Mesendoderm (in vitro differentiated cells): ENCODE measurements at regions not wholly inside any gene's neighbourhood (a gene's known extent, or its start where the extent isn't known, plus 50 kb on each side); places are given as distances from the start of the nearest gene placed in this dataset.

Source experiments
- DNase-seq: peaks from one replicate; pipeline ENCODE4 v3.0.0; 2013
- H2AK5ac ChIP-seq: 2 replicates; pipeline ENCODE4 v1.6.1; 2013; ENCODE audit warnings: low read length, inconsistent platforms
- H2BK120ac ChIP-seq: 2 replicates; pipeline ENCODE4 v1.6.1; 2013; ENCODE audit warnings: low read depth, mild to moderate bottlenecking, low read length, moderate library complexity, mixed read lengths
- H2BK15ac ChIP-seq: replicated peaks from 2 replicates; pipeline ENCODE4 v1.6.1; 2013; ENCODE audit warnings: low read depth, mild to moderate bottlenecking, moderate library complexity
- H2BK5ac ChIP-seq: 2 replicates; pipeline ENCODE4 v1.6.1; 2013; ENCODE audit warnings: low read length, inconsistent platforms
- H3K18ac ChIP-seq: 2 replicates; pipeline ENCODE4 v1.6.1; 2013; ENCODE audit warnings: mild to moderate bottlenecking, low read length, mixed read lengths
- H3K23ac ChIP-seq: one replicate; pipeline ENCODE4 v1.6.1; 2013; ENCODE audit warnings: low read length
- H3K27ac ChIP-seq: 2 replicates; pipeline ENCODE4 v1.5.1; 2013; ENCODE audit warnings: low read depth, mild to moderate bottlenecking, inconsistent platforms, low read length, moderate library complexity
- H3K27me3 ChIP-seq: 2 replicates; pipeline ENCODE4 v1.6.1; 2013; ENCODE audit warnings: low read length, control low read depth, mild to moderate bottlenecking, inconsistent platforms; ENCODE audit not compliant: insufficient read depth, poor library complexity
- H3K36me3 ChIP-seq: 2 replicates; pipeline ENCODE4 v1.6.1; 2013; ENCODE audit warnings: low read length, inconsistent platforms; ENCODE audit not compliant: control insufficient read depth, insufficient read depth
- H3K4ac ChIP-seq: one replicate; pipeline ENCODE4 v1.6.1; 2013; ENCODE audit warnings: low read depth, mild to moderate bottlenecking, low read length, moderate library complexity
- H3K4me1 ChIP-seq: 2 replicates; pipeline ENCODE4 v1.6.1; 2013; ENCODE audit warnings: low read depth, low read length, inconsistent platforms; ENCODE audit not compliant: control insufficient read depth
- H3K4me2 ChIP-seq: 2 replicates; pipeline ENCODE4 v1.6.1; 2013; ENCODE audit warnings: low read length
- H3K4me3 ChIP-seq: 2 replicates; pipeline ENCODE4 v1.5.1; 2013; ENCODE audit warnings: mild to moderate bottlenecking, low read length
- H3K56ac ChIP-seq: one replicate; pipeline ENCODE4 v1.6.1; 2013; ENCODE audit warnings: low read length
- H3K79me1 ChIP-seq: 2 replicates; pipeline ENCODE4 v1.6.1; 2013; ENCODE audit warnings: low read length, inconsistent platforms
- H3K79me2 ChIP-seq: 2 replicates; pipeline ENCODE4 v1.6.1; 2013; ENCODE audit warnings: mild to moderate bottlenecking, low read length; ENCODE audit not compliant: control insufficient read depth, insufficient read depth
- H3K9ac ChIP-seq: 2 replicates; pipeline ENCODE4 v1.6.1; 2013; ENCODE audit warnings: low read length, inconsistent platforms
- H4K5ac ChIP-seq: one replicate; pipeline ENCODE4 v1.6.1; 2013; ENCODE audit warnings: low read length
- H4K8ac ChIP-seq: one replicate; pipeline ENCODE4 v1.6.1; 2013; ENCODE audit warnings: low read depth, mild to moderate bottlenecking, control low read depth, low read length, moderate library complexity
- WGBS: extraction: QIAGEN DNeasy Blood & Tissue Kit; methylation state at CpG from one replicate; pipeline ENCODE4 v1.1.7; 2013; ENCODE audit warnings: low lambda C conversion rate, missing lambda C conversion rate; ENCODE audit not compliant: insufficient coverage; ENCODE audit errors: extremely low coverage; 5-methylcytosine and 5-hydroxymethylcytosine counted together

DNA sequence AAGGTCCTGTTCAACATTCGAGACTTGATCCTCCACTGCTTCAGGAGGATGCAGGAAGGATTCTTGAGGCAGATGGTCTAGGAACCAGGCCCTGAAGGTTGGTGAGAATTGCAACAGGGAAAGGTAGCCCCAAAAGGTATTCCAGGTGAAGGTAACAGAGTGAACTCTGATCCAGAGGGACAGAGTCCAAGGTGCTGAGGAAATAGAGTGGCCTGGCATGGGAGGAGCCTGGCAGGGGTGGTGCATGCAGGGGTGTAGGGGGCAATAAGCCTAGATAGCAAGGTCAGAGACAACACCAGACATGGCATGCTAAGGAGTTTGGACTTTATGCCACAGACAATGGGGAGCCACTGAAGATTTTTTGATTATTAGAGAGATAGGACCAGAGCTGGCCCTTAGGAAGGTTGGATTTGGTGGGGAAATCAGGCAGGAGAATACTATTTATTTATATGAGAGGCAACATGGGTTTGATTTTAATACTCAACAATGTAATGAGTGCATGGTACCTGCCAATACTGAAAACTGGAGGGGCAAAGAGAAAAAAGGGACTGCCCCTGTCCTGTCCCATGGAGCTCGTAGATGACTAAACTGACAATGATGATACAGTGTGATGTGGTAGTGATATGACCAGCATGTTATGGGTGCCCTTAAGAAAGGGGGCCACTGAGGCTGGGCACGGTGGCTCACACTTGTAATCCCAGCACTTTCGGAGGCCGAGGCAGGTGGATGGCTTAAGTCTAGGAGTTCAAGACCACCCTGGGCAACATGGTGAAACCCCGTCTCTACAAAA lies 50.5 kb upstream of the TMED10 start:
- no peak overlapping the region for H3K27ac ChIP-seq
- H3K9ac ChIP-seq = no peak overlapping the region

More for the DNA sequence above, 50.5 kb upstream of the TMED10 start:
- H3K4me1 ChIP-seq = peaks cover 21% of the 10 kb centered on the region
- peak overlapping the region; percentile 45 for H3K56ac ChIP-seq
- H2BK15ac ChIP-seq = no peak overlapping the region
- no peaks in the 10 kb centered on the region for H3K36me3 ChIP-seq
- peak overlapping the region; percentile 64 for H2AK5ac ChIP-seq
- no peak overlapping the region for H3K18ac ChIP-seq
- H2BK120ac ChIP-seq = no peak overlapping the region
- H3K4me3 ChIP-seq = no peak overlapping the region
- WGBS = no CpG with 5 or more reads among the region's 6 CpGs
- H3K79me1 ChIP-seq = no peaks in the 10 kb centered on the region
- DNase-seq = no peak
- H4K5ac ChIP-seq = no peak overlapping the region
- no peak overlapping the region for H3K23ac ChIP-seq
- H3K79me2 ChIP-seq = no peaks in the 10 kb centered on the region
- peak overlapping the region; percentile 39 for H2BK5ac ChIP-seq
- H3K27me3 ChIP-seq = no peaks in the 10 kb centered on the region
- H4K8ac ChIP-seq = no peak overlapping the region
- no peak overlapping the region for H3K4ac ChIP-seq
- H3K4me2 ChIP-seq = no peak overlapping the region
